Progenitor cell of endocrine pancreas (in vitro differentiated cells): ENCODE measurements at regions not wholly inside any gene's neighbourhood (a gene's known extent, or its start where the extent isn't known, plus 50 kb on each side); places are given as distances from the start of the nearest gene placed in this dataset.

Experiments used
- DNase-seq: peaks from one replicate; pipeline ENCODE4 v3.0.0; 2021; ENCODE audit warnings: low spot score; ENCODE audit not compliant: unreplicated experiment
- H3K27ac Mint-ChIP-seq: 2 replicates; pipeline ENCODE4 v1.8.0; 2021; ENCODE audit warnings: mild to moderate bottlenecking, moderate library complexity, mixed read lengths
- H3K27me3 Mint-ChIP-seq: 2 replicates; pipeline ENCODE4 v1.8.0; 2021; ENCODE audit warnings: mixed read lengths
- H3K36me3 Mint-ChIP-seq: 2 replicates; pipeline ENCODE4 v1.8.0; 2022; ENCODE audit warnings: mixed read lengths; ENCODE audit not compliant: insufficient read depth
- H3K4me1 Mint-ChIP-seq: 2 replicates; pipeline ENCODE4 v1.8.0; 2021; ENCODE audit warnings: low read depth, mixed read lengths
- H3K4me3 Mint-ChIP-seq: 2 replicates; pipeline ENCODE4 v1.8.0; 2021; ENCODE audit warnings: low read depth, mild to moderate bottlenecking, moderate library complexity, mixed read lengths
- H3K9me3 Mint-ChIP-seq: 2 replicates; pipeline ENCODE4 v1.8.0; 2021; ENCODE audit warnings: low read depth, mixed read lengths
- CTCF ChIP-seq: fragments of 200-600 bp; sonication (generic); IDR thresholded peaks from one replicate; pipeline ENCODE4 v1.5.0; 2021; ENCODE audit warnings: antibody characterized with exemption, mild to moderate bottlenecking; ENCODE audit not compliant: unreplicated experiment

- Mint-ChIP-seq H3K9me3 (no peaks in the 10 kb centered on the region), H3K36me3 (no peaks in the 10 kb centered on the region), H3K27ac (no peak overlapping the region), H3K4me3 (no peak overlapping the region), H3K27me3 (peaks cover 16% of the 10 kb centered on the region), H3K4me1 (peaks cover 4% of the 10 kb centered on the region)
- DNase-seq: no peak
- TF ChIP-seq CTCF: no peak
Observed at GRCh38 chr6:156402628-156403027, 374.6 kb upstream of the ARID1B start.

GRCh38 chr6:156402227-156402626, 375.0 kb upstream of the ARID1B start:
- no peak for TF ChIP-seq CTCF
- Mint-ChIP-seq H3K4me1 (peaks cover 4% of the 10 kb centered on the region), H3K4me3 (no peak overlapping the region), H3K27ac (no peak overlapping the region), H3K36me3 (no peaks in the 10 kb centered on the region), H3K9me3 (no peaks in the 10 kb centered on the region), H3K27me3 (peaks cover 18% of the 10 kb centered on the region)
- DNase-seq: no peak

GRCh38 chr6:156400487-156400886, 376.7 kb upstream of the ARID1B start:
- no peaks in the 10 kb centered on the region for H3K36me3 Mint-ChIP-seq
- peaks cover 31% of the 10 kb centered on the region for H3K27me3 Mint-ChIP-seq
- no peak overlapping the region for H3K27ac Mint-ChIP-seq
- H3K4me3 Mint-ChIP-seq: no peak overlapping the region
- no peaks in the 10 kb centered on the region for H3K9me3 Mint-ChIP-seq
- no peak for TF ChIP-seq CTCF
- DNase-seq: no peak
- H3K4me1 Mint-ChIP-seq: peaks cover 5% of the 10 kb centered on the region

- Mint-ChIP-seq H3K4me1 (peaks cover 5% of the 10 kb centered on the region), H3K36me3 (no peaks in the 10 kb centered on the region), H3K27me3 (peaks cover 36% of the 10 kb centered on the region), H3K4me3 (no peak overlapping the region), H3K27ac (no peak overlapping the region), H3K9me3 (no peaks in the 10 kb centered on the region)
- no peak for TF ChIP-seq CTCF
- DNase-seq: no peak
Observed at GRCh38 chr6:156398966-156399365, 378.2 kb upstream of the ARID1B start.

- no peak for DNase-seq
- no peaks in the 10 kb centered on the region for H3K9me3 Mint-ChIP-seq
Observed at GRCh38 chr6:156398371-156398770, 378.8 kb upstream of the ARID1B start.

More at GRCh38 chr6:156398371-156398770, 378.8 kb upstream of the ARID1B start:
- no peak for TF ChIP-seq CTCF
- Mint-ChIP-seq H3K4me3 (no peak overlapping the region), H3K36me3 (no peaks in the 10 kb centered on the region), H3K27ac (no peak overlapping the region), H3K4me1 (peaks cover 5% of the 10 kb centered on the region), H3K27me3 (peaks cover 41% of the 10 kb centered on the region)
